Glutamatergic neuron (in vitro differentiated cells): ENCODE measurements at regions not wholly inside any gene's neighbourhood (a gene's known extent, or its start where the extent isn't known, plus 50 kb on each side); places are given as distances from the start of the nearest gene placed in this dataset.

ENCODE experiments used
- DNase-seq: peaks from one replicate; pipeline ENCODE4 v3.0.0; 2022
- H3K27ac Mint-ChIP-seq: one replicate; pipeline ENCODE4 v1.8.0; 2020; ENCODE audit warnings: mild to moderate bottlenecking, mixed read lengths, inconsistent platforms; ENCODE audit not compliant: unreplicated experiment
- H3K27me3 Mint-ChIP-seq: one replicate; pipeline ENCODE4 v1.8.0; 2020; ENCODE audit warnings: mild to moderate bottlenecking, moderate library complexity, mixed read lengths, inconsistent platforms; ENCODE audit not compliant: unreplicated experiment
- H3K36me3 Mint-ChIP-seq: one replicate; pipeline ENCODE4 v1.8.0; 2020; ENCODE audit warnings: mild to moderate bottlenecking, mixed read lengths, inconsistent platforms; ENCODE audit not compliant: unreplicated experiment
- H3K4me1 Mint-ChIP-seq: one replicate; pipeline ENCODE4 v1.8.0; 2020; ENCODE audit warnings: mild to moderate bottlenecking, low read depth, mixed read lengths, inconsistent platforms; ENCODE audit not compliant: unreplicated experiment
- H3K4me3 Mint-ChIP-seq: one replicate; pipeline ENCODE4 v1.8.0; 2020; ENCODE audit warnings: mild to moderate bottlenecking, mixed read lengths, inconsistent platforms; ENCODE audit not compliant: unreplicated experiment
- H3K9me3 Mint-ChIP-seq: one replicate; pipeline ENCODE4 v1.8.0; 2020; ENCODE audit warnings: mild to moderate bottlenecking, moderate library complexity, mixed read lengths, inconsistent platforms; ENCODE audit not compliant: unreplicated experiment
- CTCF ChIP-seq: fragments of 200-600 bp; sonication (generic); IDR thresholded peaks from one replicate; pipeline ENCODE4 v1.5.0; 2021; ENCODE audit not compliant: partially characterized antibody, unreplicated experiment

GRCh38 chr6:133179481-133179880, 61.7 kb upstream of the EYA4 start:
- Mint-ChIP-seq H3K4me3 (no peak overlapping the region), H3K36me3 (peaks cover 8% of the 10 kb centered on the region), H3K4me1 (no peaks in the 10 kb centered on the region), H3K27ac (no peak overlapping the region), H3K27me3 (no peaks in the 10 kb centered on the region), H3K9me3 (no peaks in the 10 kb centered on the region)
- no peak for TF ChIP-seq CTCF
- DNase-seq: peak; percentile 17

- Mint-ChIP-seq H3K4me3 (no peak overlapping the region), H3K36me3 (peaks cover 2% of the 10 kb centered on the region), H3K27me3 (no peaks in the 10 kb centered on the region), H3K4me1 (peaks cover 6% of the 10 kb centered on the region), H3K9me3 (no peaks in the 10 kb centered on the region), H3K27ac (no peak overlapping the region)
- no peak for DNase-seq
- no peak for TF ChIP-seq CTCF
Measured at GRCh38 chr6:133183691-133184090, 57.5 kb upstream of the EYA4 start.

- TF ChIP-seq CTCF: peak; percentile 64
- DNase-seq: no peak
- no peaks in the 10 kb centered on the region for H3K36me3 Mint-ChIP-seq
- no peaks in the 10 kb centered on the region for H3K27me3 Mint-ChIP-seq
- H3K27ac Mint-ChIP-seq: no peak overlapping the region
- H3K9me3 Mint-ChIP-seq: no peaks in the 10 kb centered on the region
- no peak overlapping the region for H3K4me3 Mint-ChIP-seq
- peaks cover 6% of the 10 kb centered on the region for H3K4me1 Mint-ChIP-seq
Measured at GRCh38 chr6:133184798-133185372, 56.3 kb upstream of the EYA4 start.

DNA sequence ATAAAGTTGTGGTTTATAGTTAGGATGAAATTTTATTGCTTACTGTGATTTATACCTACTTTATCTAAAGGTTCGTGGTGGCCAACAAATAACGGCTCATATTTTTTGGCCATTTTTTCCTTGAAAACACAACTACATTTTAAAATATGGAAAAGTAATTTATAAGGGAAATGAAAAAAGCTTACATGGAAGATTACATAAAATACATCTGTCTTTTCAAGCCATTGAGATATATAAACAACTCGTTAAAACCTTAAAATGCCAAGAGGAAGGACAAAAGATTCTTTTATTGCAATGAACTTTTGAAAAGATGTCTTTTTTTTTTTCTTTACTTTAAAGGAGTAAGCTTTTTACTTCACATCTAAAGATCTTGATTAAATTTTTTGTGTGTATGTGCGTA, 55.4 kb upstream of the EYA4 start:
- Mint-ChIP-seq H3K9me3 (no peaks in the 10 kb centered on the region), H3K27me3 (no peaks in the 10 kb centered on the region), H3K4me1 (peaks cover 6% of the 10 kb centered on the region), H3K4me3 (no peak overlapping the region), H3K36me3 (no peaks in the 10 kb centered on the region), H3K27ac (no peak overlapping the region)
- DNase-seq: no peak
- no peak for TF ChIP-seq CTCF

DNA sequence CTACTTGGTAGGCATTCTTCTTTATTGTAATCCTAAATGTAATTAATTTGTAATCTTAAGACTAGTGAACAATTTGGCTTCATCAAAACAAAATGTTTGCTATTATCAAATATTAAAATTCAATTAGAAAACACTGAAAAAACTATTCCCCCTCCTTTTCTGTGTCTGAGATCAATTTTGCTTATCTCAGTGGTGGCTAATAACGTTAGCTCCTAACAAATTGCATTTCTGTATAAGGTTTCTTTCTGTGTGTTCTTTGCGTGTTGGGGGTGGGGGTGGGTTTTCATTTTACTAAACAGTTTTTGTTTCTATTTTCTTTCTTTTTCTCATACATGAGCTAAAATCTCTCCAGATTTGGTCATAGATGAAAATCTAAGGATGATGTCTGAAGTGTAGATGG, 54.0 kb upstream of the EYA4 start:
- no peak overlapping the region for H3K27ac Mint-ChIP-seq
- no peak for TF ChIP-seq CTCF
- no peak for DNase-seq
- no peaks in the 10 kb centered on the region for H3K36me3 Mint-ChIP-seq
- H3K4me3 Mint-ChIP-seq: no peak overlapping the region
- peaks cover 16% of the 10 kb centered on the region for H3K4me1 Mint-ChIP-seq
- H3K27me3 Mint-ChIP-seq: peaks cover 2% of the 10 kb centered on the region
- peaks cover 4% of the 10 kb centered on the region for H3K9me3 Mint-ChIP-seq
